ENCODE measurements at regions not wholly inside any gene's neighbourhood (a gene's known extent, or its start where the extent isn't known, plus 50 kb on each side); places are given as distances from the start of the nearest gene placed in this dataset.

DNA sequence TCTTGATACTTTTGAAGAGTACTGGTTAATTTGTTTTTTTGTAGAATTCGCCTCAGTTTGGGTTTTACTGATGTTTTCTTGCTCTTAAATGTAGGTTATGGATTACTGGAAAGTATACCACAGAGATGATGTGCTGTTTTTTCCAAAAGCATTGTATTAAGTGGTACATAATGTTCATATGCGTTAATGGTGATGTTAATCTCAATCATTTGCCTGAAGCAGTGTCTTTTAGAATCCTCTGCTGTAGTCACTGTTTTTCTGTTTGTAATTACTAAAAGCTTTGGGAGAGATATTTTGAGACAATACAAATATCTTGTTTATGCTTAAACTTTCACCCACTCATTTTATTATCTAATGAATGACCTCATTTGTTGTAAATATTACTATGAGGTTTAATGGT, 163.4 kb upstream of the LRP1B start:
- Histone ChIP-seq H3K4me1 (replicated peaks in 1 of 4; ENCODE audit: control insufficient read depth in 3 of 4, insufficient read depth in 4 of 4, low read length in 3 of 4) (no peaks in the 10 kb centered on the region), H3K79me2 (ENCODE audit: control insufficient read depth in 1 of 2, insufficient read depth in 2 of 2, low read length in 2 of 2) (no peaks in the 10 kb centered on the region), H3K56ac (replicated peaks; ENCODE audit: insufficient read length, low read depth, low read length) (no peak overlapping the region), H2BK20ac (ENCODE audit: low read length) (no peak overlapping the region), H2BK5ac (ENCODE audit: low read depth, low read length) (no peak overlapping the region), H3K23me2 (ENCODE audit: low read depth, low read length) (no peaks in the 10 kb centered on the region), H2AK5ac (ENCODE audit: low read depth, low read length) (no peak overlapping the region), H3K4me3 (ENCODE audit: extremely low read depth in 1 of 4, insufficient read depth in 2 of 4, low read depth in 3 of 4, low read length in 4 of 4) (no peak overlapping the region), H4K8ac (ENCODE audit: extremely low read depth, insufficient read depth, low read length) (no peak overlapping the region), H3K27ac (ENCODE audit: low read depth, low read length) (no peak overlapping the region), H3K36me3 (ENCODE audit: control insufficient read depth in 2 of 4, insufficient read depth in 4 of 4, low read length in 3 of 4) (no peaks in the 10 kb centered on the region), H3K14ac (ENCODE audit: insufficient read length) (no peak overlapping the region), H3K18ac (ENCODE audit: extremely low read depth, low read length) (no peak overlapping the region), H3K23ac (ENCODE audit: insufficient read length) (no peak overlapping the region), H2BK12ac (ENCODE audit: low read depth, low read length) (no peak overlapping the region), H3K27me3 (replicated peaks in 1 of 4; ENCODE audit: control insufficient read depth in 3 of 4, extremely low read depth in 1 of 4, insufficient read depth in 3 of 4, low read length in 3 of 4) (no peaks in the 10 kb centered on the region), H2AFZ (ENCODE audit: low read length) (no peak overlapping the region), H3K79me1 (ENCODE audit: low read depth, low read length) (no peaks in the 10 kb centered on the region), H4K5ac (ENCODE audit: insufficient read length, low read depth, low read length) (no peak overlapping the region), H3K9ac (replicated peaks in 1 of 4; ENCODE audit: extremely low read depth in 1 of 4, low read depth in 3 of 4, low read length in 3 of 4) (no peak overlapping the region), H3K9me3 (ENCODE audit: insufficient read depth in 2 of 2, low read depth in 1 of 2, low read length in 1 of 2) (no peaks in the 10 kb centered on the region), H4K20me1 (replicated peaks in 1 of 2; ENCODE audit: control insufficient read depth in 1 of 2, insufficient read depth in 2 of 2, low read length in 2 of 2) (no peaks in the 10 kb centered on the region), H3K4ac (replicated peaks; ENCODE audit: insufficient read length, low read depth, low read length) (no peak overlapping the region), H3K4me2 (ENCODE audit: insufficient read depth in 1 of 2, low read depth in 2 of 2, low read length in 2 of 2) (no peak overlapping the region), H4K91ac (replicated peaks; ENCODE audit: insufficient read length, low read length) (no peak overlapping the region), H2BK15ac (ENCODE audit: low read length) (no peak overlapping the region), H2BK120ac (replicated peaks; ENCODE audit: low read depth, low read length) (no peak overlapping the region)
- 92% methylated on average over 2 of the region's 2 CpGs; no CpG with 5 or more reads in 1 of the 2 experiments for WGBS, 2 experiments (ENCODE audit: extremely low coverage in 1 of 2, insufficient coverage in 1 of 2, insufficient read length in 1 of 2, insufficient replicate concordance in 2 of 2, low coverage in 1 of 2, low lambda C conversion rate in 2 of 2, missing lambda C conversion rate in 1 of 2)
- ChIA-PET CTCF (ENCODE audit: partially characterized antibody) (no interaction called here), POLR2A (ENCODE audit: partially characterized antibody) (no interaction called here)
- DNase-seq (ENCODE audit: low read depth in 1 of 2, low spot score in 2 of 2) = no peak
- no peak for FAIRE-seq
- no peak for TF ChIP-seq CEBPB (IDR thresholded peaks at IDR 0.05; ENCODE audit: low read depth, low read length)
- no peak for TF ChIP-seq BACH1 (IDR thresholded peaks at IDR 0.05; ENCODE audit: low read length)
- TF ChIP-seq BCL11A (IDR thresholded peaks at IDR 0.05; ENCODE audit: low read depth in 2 of 2, low read length in 2 of 2) = no peak
- no peak for TF ChIP-seq CBX5 (IDR thresholded peaks at IDR 0.05; ENCODE audit: low read depth, low read length)
- no peak for TF ChIP-seq SP2 (IDR thresholded peaks at IDR 0.05; ENCODE audit: low read length)
- no peak for TF ChIP-seq POLR2AphosphoS5 (IDR thresholded peaks at IDR 0.05; ENCODE audit: low read depth, low read length)
- no peak for TF ChIP-seq CREB1 (IDR thresholded peaks at IDR 0.05)
- TF ChIP-seq SAP30 (IDR thresholded peaks at IDR 0.05; ENCODE audit: insufficient read depth, insufficient replicate concordance, low read length) = no peak
- no peak for TF ChIP-seq HDAC2 (IDR thresholded peaks at IDR 0.05; ENCODE audit: borderline replicate concordance in 1 of 2, low read depth in 2 of 2, low read length in 2 of 2)
- TF ChIP-seq, protein P1, sequence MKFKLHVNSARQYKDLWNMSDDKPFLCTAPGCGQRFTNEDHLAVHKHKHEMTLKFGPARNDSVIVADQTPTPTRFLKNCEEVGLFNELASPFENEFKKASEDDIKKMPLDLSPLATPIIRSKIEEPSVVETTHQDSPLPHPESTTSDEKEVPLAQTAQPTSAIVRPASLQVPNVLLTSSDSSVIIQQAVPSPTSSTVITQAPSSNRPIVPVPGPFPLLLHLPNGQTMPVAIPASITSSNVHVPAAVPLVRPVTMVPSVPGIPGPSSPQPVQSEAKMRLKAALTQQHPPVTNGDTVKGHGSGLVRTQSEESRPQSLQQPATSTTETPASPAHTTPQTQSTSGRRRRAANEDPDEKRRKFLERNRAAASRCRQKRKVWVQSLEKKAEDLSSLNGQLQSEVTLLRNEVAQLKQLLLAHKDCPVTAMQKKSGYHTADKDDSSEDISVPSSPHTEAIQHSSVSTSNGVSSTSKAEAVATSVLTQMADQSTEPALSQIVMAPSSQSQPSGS (IDR thresholded peaks at IDR 0.05; ENCODE audit: low read length) = no peak
- TF ChIP-seq POLR2A (IDR thresholded peaks at IDR 0.05; ENCODE audit: control extremely low read depth in 1 of 2, low read depth in 2 of 2, low read length in 2 of 2) = no peak
- no peak for TF ChIP-seq CHD1 (IDR thresholded peaks at IDR 0.05; ENCODE audit: low read depth, low read length)
- TF ChIP-seq TAF7 (optimal IDR thresholded peaks at IDR 0.05; ENCODE audit: borderline replicate concordance, low read depth, low read length) = no peak
- no peak for TF ChIP-seq SIN3A (conservative IDR thresholded peaks at IDR 0.05 in 1 of 2, IDR thresholded peaks at IDR 0.05 in 1 of 2; ENCODE audit: low read depth in 1 of 2, low read length in 2 of 2)
- TF ChIP-seq GTF2F1 (IDR thresholded peaks at IDR 0.05; ENCODE audit: borderline replicate concordance, low read depth, low read length) = no peak

Data from H1 (cell line).